Astrocyte of the spinal cord (primary cell): ENCODE measurements at regions not wholly inside any gene's neighbourhood (a gene's known extent, or its start where the extent isn't known, plus 50 kb on each side); places are given as distances from the start of the nearest gene placed in this dataset.
A peak's percentile ranks its signal among the peaks of the same experiment; 100 is the strongest.

Experiments used
- DNase-seq: peaks from one replicate; pipeline ENCODE4 v3.0.0; 2011; ENCODE audit warnings: low read depth, low spot score
- H3K4me3 ChIP-seq: 2 replicates; pipeline ENCODE4 v1.5.1; 2011; ENCODE audit warnings: low read depth, mild to moderate bottlenecking, low read length, moderate library complexity
- CTCF ChIP-seq: IDR thresholded peaks from 2 replicates; pipeline ENCODE4 v1.5.1; 2012; ENCODE audit warnings: low read depth, mild to moderate bottlenecking, low read length, inconsistent platforms
- in situ Hi-C: cut with HindIII; loops from 2 replicates; pipeline ENCODE4 v1.10.0; 2017; ENCODE audit warnings: low sequenced_read_pairs

DNA sequence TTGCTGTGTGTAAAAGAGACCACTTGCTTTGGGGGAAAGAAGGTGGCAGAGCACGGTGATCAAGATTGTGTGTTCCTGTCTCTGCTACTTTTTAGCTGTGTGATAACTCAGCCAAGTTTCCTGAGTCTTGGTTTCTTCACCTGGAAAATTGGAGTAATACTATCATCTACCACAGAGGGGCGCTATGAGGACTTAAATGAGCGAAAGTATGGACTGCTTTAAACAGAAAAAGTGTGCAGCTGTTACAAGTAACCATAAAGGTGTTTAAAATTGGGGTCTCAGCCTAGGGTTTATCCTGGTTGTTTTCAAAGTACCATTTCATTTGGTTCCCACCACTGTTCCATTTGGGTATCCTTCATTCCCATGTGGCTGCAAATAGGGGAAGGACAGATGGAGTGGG is 65.9 kb upstream of the WSCD2 start:
- in situ Hi-C loops: no loop called here
- TF ChIP-seq CTCF: peak; percentile 7
- peak; percentile 1 for DNase-seq
- H3K4me3 ChIP-seq: no peak overlapping the region

GRCh38 chr12:108065069-108065468 is 64.0 kb upstream of the WSCD2 start:
- in situ Hi-C loops: no loop called here
- no peak for TF ChIP-seq CTCF
- DNase-seq: no peak
- H3K4me3 ChIP-seq: no peak overlapping the region

DNA sequence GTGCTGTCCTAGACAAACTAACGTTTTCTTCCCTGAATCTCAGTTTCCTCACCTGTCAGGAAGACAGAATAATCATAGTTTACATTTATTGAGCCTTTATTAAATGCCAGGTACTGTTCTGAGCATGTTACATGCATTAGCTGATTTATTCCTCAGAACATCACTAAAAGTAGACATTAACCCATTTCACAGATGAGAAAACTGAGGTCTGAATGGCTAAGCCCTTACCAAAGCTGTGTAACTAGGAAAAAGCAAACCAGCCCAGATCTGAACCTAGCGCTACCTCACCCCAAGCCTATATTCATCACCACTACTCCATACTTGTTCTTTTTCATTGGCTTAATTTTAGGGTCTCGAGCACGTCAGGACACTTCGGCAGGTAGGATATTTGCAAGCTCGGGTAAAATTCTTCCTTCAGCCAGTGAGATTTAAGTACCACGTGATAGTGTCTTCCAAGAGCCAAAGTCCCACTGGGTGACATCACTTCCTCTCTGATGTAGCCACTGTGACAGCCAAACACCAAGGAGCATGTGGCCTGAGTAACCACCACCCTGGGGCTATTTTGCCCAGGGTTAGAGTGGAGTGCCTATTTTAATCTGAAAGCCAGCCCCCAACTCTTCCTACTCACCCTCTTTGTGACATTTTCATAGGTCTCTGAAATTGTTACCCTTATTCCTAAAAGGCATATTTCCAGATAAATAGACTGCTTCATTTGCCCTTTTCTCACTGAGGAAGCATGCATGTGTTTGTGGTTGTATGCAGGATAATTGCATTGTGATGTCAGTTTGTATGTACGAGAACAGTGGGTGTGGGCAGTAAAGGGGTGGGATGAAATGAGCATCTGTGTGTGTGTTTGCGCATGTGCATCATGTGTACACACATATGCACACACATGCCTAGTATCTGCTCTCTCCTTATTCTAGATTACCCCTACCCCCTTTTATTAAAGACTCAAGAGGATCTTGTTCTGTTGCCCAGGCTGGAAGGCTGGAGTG is 62.2 kb upstream of the WSCD2 start:
- TF ChIP-seq CTCF: no peak
- no peak for DNase-seq

GRCh38 chr12:108069651-108070165 is 59.4 kb upstream of the WSCD2 start:
- H3K4me3 ChIP-seq: no peak overlapping the region
- no peak for DNase-seq
- in situ Hi-C loops: no loop called here
- TF ChIP-seq CTCF: no peak

More for the DNA sequence above, 62.2 kb upstream of the WSCD2 start:
- H3K4me3 ChIP-seq: no peak overlapping the region
- in situ Hi-C loops: no loop called here

DNA sequence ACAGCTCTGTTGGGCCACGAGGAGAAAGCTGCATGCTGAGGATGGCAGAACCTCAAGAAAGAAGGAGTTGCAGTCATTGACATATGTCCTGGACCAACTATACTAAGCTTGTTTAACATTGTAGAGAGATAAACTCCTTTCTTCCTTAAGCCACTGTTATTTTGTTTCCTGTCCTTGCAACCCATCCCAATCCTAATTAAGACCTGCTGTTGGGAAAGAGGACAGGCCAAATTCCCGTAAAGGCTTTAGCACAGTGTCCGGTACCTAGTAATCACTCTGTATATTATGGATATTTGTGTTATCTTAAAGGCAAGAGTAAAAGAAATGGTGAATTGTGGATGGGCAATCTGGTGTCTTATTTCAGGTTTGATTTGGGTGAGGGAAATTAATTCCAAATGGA is 53.5 kb upstream of the WSCD2 start:
- in situ Hi-C loops: no loop called here
- TF ChIP-seq CTCF: no peak
- no peak for DNase-seq
- no peak overlapping the region for H3K4me3 ChIP-seq

- in situ Hi-C loops: no loop called here
- no peak for TF ChIP-seq CTCF
- DNase-seq: no peak
- no peak overlapping the region for H3K4me3 ChIP-seq
Observed at GRCh38 chr12:108076556-108076955, 52.5 kb upstream of the WSCD2 start.
